ENCODE measurements at regions not wholly inside any gene's neighbourhood (a gene's known extent, or its start where the extent isn't known, plus 50 kb on each side); places are given as distances from the start of the nearest gene placed in this dataset.

- TF ChIP-seq, protein P1, sequence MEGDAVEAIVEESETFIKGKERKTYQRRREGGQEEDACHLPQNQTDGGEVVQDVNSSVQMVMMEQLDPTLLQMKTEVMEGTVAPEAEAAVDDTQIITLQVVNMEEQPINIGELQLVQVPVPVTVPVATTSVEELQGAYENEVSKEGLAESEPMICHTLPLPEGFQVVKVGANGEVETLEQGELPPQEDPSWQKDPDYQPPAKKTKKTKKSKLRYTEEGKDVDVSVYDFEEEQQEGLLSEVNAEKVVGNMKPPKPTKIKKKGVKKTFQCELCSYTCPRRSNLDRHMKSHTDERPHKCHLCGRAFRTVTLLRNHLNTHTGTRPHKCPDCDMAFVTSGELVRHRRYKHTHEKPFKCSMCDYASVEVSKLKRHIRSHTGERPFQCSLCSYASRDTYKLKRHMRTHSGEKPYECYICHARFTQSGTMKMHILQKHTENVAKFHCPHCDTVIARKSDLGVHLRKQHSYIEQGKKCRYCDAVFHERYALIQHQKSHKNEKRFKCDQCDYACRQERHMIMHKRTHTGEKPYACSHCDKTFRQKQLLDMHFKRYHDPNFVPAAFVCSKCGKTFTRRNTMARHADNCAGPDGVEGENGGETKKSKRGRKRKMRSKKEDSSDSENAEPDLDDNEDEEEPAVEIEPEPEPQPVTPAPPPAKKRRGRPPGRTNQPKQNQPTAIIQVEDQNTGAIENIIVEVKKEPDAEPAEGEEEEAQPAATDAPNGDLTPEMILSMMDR (IDR thresholded peaks at IDR 0.05) = no peak
- no peak for TF ChIP-seq POLR2AphosphoS5 (IDR thresholded peaks at IDR 0.05)
Measured at GRCh38 chr2:5140347-5140746, 551.8 kb upstream of the SOX11 start.

All from breast epithelium (tissue), 3 donors.